NCI-H82 treated with DMSO at 0.1 percent for 48 hours (cell line): ENCODE measurements at regions not wholly inside any gene's neighbourhood (a gene's known extent, or its start where the extent isn't known, plus 50 kb on each side); places are given as distances from the start of the nearest gene placed in this dataset.

Experiments
- DNase-seq: peaks from one replicate; lab custom pipeline; 2025; ENCODE audit not compliant: unreplicated experiment; lab: John Stamatoyannopoulos, UW

GRCh38 chr5:114237766-114238165 lies 124.1 kb upstream of the KCNN2 start:
- no peak for DNase-seq

GRCh38 chr5:114238771-114239313 lies 123.0 kb upstream of the KCNN2 start:
- DNase-seq: no peak

DNA sequence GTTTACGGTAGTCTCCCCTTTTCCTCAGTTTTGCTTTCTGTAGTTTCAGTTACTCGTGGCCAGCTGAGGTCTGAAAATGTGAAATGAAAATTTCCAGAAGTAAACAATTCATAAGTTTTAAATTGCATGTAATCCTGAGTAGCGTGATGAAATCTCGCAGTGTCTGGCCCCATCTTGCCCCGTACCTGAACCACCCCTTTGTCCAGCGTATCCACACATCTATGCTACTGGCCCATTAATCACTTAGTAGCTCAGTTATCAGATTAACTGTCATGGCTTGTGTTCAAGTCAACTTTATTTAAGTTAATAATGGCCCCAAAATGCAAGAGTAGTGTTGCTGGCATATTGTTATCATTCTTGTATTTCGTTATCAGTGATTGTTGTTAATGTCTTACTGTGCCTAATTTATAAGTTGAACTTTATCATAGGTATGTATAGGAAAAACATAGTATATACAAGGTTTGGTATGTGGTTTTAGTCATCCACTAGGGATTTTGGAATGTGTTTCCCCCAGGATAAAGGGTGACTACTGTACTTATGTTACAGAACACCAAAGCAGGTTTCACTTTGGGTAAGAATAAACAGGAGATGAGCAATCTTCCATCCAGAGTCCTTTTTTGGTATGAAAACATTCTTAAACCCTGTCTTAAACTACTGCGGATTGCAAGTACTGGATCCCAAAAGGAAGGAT lies 118.4 kb upstream of the KCNN2 start:
- DNase-seq: no peak

DNA sequence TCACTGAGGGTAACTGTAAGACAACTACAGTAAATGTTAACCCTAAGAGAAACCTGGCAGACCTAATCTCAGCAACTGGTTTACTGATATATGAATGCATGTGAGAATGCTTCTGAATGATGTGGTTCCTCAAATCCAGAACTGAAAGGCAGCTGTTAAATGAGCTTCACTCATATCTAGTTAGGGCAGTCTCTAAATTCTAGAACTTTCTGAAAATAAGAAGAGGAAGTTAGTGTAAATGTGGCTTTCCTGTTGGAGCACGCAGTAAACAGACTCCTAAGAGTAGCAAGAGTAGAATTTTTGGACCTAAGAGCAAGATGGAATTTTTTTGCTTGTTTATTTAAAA lies 117.9 kb upstream of the KCNN2 start:
- DNase-seq: no peak

- no peak for DNase-seq
Measured at GRCh38 chr5:114249823-114250222, 112.0 kb upstream of the KCNN2 start.

DNA sequence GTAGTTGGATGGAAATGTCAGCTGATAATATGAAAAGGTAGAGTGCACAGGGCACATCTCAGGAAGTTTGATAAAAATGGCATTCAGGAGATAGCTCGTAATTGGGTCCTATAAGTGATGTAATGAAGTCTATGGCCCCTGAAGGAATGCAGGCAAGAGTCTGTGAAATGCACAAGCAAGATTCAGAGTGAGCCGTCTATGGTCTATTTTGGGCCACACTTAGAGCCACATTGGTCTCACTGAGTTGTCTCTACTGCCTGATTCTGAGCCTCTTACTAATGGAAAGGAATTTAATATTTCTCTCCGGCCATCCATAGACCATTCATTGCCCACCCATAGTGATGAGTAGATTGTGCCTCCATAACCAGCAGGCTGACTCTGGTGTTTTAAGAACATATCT lies 111.3 kb upstream of the KCNN2 start:
- DNase-seq: no peak

DNA sequence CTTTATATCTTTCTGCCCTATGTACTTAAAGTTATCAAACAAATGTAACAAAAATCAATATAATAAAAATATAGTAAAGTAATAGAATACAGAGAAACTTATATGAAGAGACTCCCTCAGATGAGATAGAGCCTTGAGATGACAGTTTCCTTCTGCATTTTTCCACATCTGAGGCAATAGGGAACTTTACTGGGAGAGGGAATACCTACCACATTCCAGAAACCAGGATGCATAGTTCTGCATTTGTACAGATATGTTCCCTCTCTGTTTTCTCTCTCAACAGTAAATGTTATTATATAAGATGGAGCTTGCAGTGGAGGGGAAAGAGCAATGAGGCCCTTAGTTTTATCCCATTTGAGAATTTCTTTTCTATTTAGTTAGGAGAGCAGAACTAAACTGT lies 109.6 kb upstream of the KCNN2 start:
- DNase-seq: no peak

DNA sequence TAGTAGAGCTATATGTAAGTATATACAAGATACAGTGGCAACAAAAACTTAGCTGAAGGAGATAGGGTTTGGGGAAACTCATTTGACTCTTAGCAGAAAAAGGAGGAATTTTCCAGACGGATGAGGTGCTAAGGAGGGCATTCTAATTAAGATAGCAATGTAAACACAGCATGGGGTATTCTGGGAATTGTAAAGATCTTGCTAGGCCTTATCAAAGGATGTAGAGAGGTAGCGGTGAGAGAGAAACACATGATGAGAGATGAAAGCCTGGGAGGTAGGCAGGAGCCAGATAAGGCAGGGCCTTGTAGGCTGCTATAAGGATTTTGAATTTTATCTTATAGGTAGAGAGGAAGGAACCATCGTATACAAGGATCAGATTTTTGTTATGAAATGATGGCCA lies 106.6 kb upstream of the KCNN2 start:
- no peak for DNase-seq

DNA sequence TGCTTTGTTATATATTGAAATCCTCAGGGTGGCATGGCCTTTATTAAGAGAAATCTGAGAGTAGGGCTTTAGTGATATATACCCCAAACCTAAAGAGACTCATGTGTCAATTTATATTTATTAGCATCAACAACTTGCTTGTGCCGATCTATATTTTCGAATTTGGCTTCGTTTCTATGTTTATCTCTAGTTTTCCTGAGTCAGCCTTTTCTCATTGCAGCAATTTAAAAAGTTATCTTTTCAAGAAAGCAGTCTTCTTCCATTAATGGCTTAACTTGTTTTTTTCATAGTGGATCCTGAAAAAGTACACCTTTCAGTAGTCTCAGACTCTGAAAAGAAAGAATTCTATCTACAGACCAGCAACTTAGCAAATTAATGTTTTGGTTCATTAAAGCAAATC lies 99.9 kb upstream of the KCNN2 start:
- no peak for DNase-seq

DNA sequence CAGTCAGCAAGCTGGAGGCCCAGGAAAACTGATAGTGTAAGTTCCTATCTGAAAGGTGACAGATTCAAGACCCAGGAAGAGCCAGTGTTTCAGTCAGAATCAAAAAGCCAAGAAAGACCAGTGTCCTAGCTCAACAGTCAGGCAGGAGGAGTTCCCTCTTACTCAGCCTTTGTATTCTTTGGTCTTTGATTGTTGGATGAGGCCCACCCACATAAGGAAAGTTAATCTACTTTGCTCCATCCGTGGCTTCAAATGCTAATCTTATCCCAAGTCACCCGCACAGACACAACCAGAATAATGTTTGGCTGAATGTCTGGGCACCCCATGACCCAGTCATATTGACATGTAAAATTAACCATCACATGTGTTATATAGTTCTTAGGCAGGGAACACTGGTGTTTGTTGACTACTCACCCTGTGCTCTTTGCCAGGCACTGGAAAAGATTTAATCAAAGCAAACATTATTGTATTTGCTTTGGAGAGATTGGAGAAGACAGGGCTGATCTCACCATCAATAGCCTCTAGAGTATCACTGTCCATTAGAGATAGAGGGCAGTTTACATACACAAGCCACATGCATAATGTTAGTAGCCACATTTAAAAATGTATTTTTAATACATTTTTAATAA lies 96.3 kb upstream of the KCNN2 start:
- no peak for DNase-seq

- DNase-seq: no peak
Measured at GRCh38 chr5:114266374-114266773, 95.5 kb upstream of the KCNN2 start.

- DNase-seq: no peak
Measured at GRCh38 chr5:114296191-114296590, 65.7 kb upstream of the KCNN2 start.

GRCh38 chr5:114297915-114298314 lies 64.0 kb upstream of the KCNN2 start:
- DNase-seq: no peak

DNA sequence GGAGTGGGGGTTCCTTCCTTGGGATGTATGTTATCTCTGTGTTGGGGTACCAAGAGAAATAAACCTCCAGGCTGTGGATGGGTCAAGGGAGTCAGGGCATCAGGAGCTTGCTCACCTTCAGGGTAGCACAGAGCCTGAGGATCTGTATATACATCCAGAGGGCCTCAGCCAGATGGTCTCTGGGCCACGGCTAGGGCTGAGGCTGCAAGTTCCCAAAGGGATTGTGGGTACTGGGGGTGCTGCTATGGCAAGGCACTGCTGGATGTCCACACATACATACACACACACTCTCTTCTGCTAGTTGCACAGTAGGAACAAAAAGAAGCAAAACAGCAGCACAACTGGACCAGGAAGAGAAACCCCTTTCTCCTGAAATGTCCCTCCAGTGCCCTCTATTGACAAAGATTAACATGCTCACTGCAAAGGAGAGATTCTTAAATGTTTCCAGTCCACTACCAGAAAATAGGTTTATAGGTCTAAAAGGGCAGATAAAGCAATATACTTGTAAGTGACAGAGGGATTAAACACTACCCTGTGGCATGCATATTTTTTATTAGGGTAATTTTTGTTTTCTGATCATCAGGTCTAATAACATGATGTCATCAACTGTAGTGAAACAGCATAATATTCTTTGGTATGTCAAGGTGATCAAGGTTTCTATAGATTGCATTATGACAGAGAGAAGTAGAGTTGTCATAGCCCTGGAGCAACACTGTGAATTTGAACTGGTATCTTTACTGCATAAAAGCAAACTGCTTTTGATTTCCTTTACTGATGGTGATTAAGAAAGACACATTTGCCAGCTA lies 56.3 kb upstream of the KCNN2 start:
- DNase-seq: no peak

DNA sequence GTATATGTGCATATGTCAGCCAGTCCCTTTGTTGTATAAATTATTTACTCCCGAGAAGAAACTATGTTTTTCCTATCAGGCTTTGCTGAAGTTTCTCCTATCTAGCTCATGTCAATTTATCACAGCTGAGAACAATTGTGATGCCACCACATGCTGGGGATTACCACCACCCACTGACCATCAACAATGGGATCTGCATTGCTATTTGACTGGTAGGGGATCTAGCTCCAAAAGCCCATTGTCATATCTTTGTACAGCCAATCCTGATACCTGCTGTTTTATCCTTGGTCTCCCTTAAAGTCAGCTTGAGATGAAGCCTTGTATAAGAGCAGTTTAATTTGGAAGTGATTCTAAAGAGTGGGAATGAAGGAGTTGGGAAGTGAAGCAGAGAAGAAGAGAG lies 53.9 kb upstream of the KCNN2 start:
- no peak for DNase-seq

DNA sequence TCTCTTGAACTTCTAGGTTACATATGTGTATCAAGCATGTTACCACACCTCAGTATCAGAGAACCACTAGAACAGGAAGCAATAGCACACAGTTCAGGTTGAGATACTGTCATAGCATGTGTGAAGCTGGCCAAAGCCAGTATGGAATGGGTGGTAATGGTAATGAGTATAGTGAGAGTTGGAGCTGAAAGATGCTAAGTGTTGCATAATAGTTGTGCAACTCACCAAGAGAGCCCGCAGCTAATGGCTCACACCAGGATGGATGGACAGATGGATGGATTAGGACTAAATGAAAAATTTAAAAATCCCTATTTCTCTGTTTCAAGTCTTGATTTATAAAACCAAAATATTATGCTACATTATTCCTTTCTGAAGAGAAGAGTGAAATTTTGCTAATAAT lies 53.4 kb upstream of the KCNN2 start:
- DNase-seq: no peak

DNA sequence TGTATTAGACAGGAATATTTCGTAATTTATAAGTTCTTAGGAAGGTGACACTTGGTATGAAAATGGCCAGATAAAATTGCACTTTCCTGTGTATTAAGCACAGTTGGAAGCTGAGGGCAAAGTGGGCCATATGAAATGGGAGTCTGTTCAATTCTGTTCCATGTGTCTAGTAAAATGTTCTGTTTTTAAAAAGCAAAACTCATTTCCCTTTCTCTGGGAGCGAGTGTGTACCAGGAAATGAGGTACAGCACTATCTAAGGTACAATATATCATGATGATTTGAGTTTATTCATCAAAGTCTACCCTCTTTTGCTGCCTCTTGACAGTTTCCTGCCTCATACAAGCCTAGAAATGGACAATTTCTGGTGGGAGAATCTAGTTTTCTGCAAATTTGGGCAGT lies 51.2 kb upstream of the KCNN2 start:
- DNase-seq: no peak

- DNase-seq: no peak
Measured at GRCh38 chr5:114311281-114311680, 50.6 kb upstream of the KCNN2 start.

GRCh38 chr5:114311968-114312367 lies 49.9 kb upstream of the KCNN2 start:
- no peak for DNase-seq
